ENCODE measurements at regions not wholly inside any gene's neighbourhood (a gene's known extent, or its start where the extent isn't known, plus 50 kb on each side); places are given as distances from the start of the nearest gene placed in this dataset.

- Histone ChIP-seq H3K27me3 (replicated peaks in 1 of 4; ENCODE audit: control insufficient read depth in 3 of 4, extremely low read depth in 1 of 4, insufficient read depth in 3 of 4, low read length in 3 of 4) (no peaks in the 10 kb centered on the region), H4K8ac (ENCODE audit: extremely low read depth, insufficient read depth, low read length) (no peak overlapping the region), H3K18ac (ENCODE audit: extremely low read depth, low read length) (no peak overlapping the region), H3K4me2 (ENCODE audit: insufficient read depth in 1 of 2, low read depth in 2 of 2, low read length in 2 of 2) (no peak overlapping the region), H2BK15ac (ENCODE audit: low read length) (no peak overlapping the region), H2AFZ (ENCODE audit: low read length) (no peak overlapping the region), H3K14ac (ENCODE audit: insufficient read length) (no peak overlapping the region), H3K27ac (ENCODE audit: low read depth, low read length) (no peak overlapping the region), H3K56ac (replicated peaks; ENCODE audit: insufficient read length, low read depth, low read length) (no peak overlapping the region), H3K4me1 (replicated peaks in 1 of 4; ENCODE audit: control insufficient read depth in 3 of 4, insufficient read depth in 4 of 4, low read length in 3 of 4) (peaks cover 0 to 2% (median 0%) of the 10 kb centered on the region in 4 experiments; a peak in 1 of 7 replicates), H3K9ac (replicated peaks in 1 of 4; ENCODE audit: extremely low read depth in 1 of 4, low read depth in 3 of 4, low read length in 3 of 4) (no peak overlapping the region), H2BK5ac (ENCODE audit: low read depth, low read length) (no peak overlapping the region), H4K20me1 (replicated peaks in 1 of 2; ENCODE audit: control insufficient read depth in 1 of 2, insufficient read depth in 2 of 2, low read length in 2 of 2) (no peaks in the 10 kb centered on the region), H3K79me2 (ENCODE audit: control insufficient read depth in 1 of 2, insufficient read depth in 2 of 2, low read length in 2 of 2) (no peaks in the 10 kb centered on the region), H2AK5ac (ENCODE audit: low read depth, low read length) (no peak overlapping the region), H2BK20ac (ENCODE audit: low read length) (no peak overlapping the region), H3K4me3 (ENCODE audit: extremely low read depth in 1 of 4, insufficient read depth in 2 of 4, low read depth in 3 of 4, low read length in 4 of 4) (no peak overlapping the region), H3K4ac (replicated peaks; ENCODE audit: insufficient read length, low read depth, low read length) (no peak overlapping the region), H2BK12ac (ENCODE audit: low read depth, low read length) (no peak overlapping the region), H3K36me3 (ENCODE audit: control insufficient read depth in 2 of 4, insufficient read depth in 4 of 4, low read length in 3 of 4) (no peaks in the 10 kb centered on the region), H3K23ac (ENCODE audit: insufficient read length) (no peak overlapping the region), H4K5ac (ENCODE audit: insufficient read length, low read depth, low read length) (no peak overlapping the region), H3K79me1 (ENCODE audit: low read depth, low read length) (no peaks in the 10 kb centered on the region), H3K23me2 (ENCODE audit: low read depth, low read length) (no peaks in the 10 kb centered on the region), H2BK120ac (replicated peaks; ENCODE audit: low read depth, low read length) (no peak overlapping the region), H3K9me3 (ENCODE audit: insufficient read depth in 2 of 2, low read depth in 1 of 2, low read length in 1 of 2) (peaks cover 4% of the 10 kb centered on the region in 2 experiments; a peak in 1 of 4 replicates), H4K91ac (replicated peaks; ENCODE audit: insufficient read length, low read length) (no peak overlapping the region)
- FAIRE-seq: no peak
- DNase-seq (ENCODE audit: low read depth in 1 of 2, low spot score in 2 of 2): no peak
- ChIA-PET CTCF (ENCODE audit: partially characterized antibody) (interaction anchor here (0.7 kb wide), 1 partner anchor 135 kb away, joined by 3 read pairs; no protein-coding TSS in a partner anchor), POLR2A (ENCODE audit: partially characterized antibody) (interaction anchor here (0.7 to 1.7 kb wide), 2 partner anchors 24 to 693 kb away, joined by 3 read pairs; no protein-coding TSS in a partner anchor)
- WGBS, 2 experiments (ENCODE audit: extremely low coverage in 1 of 2, insufficient coverage in 1 of 2, insufficient read length in 1 of 2, insufficient replicate concordance in 2 of 2, low coverage in 1 of 2, low lambda C conversion rate in 2 of 2, missing lambda C conversion rate in 1 of 2): 81% methylated on average over 3 of the region's 3 CpGs; no CpG with 5 or more reads in 1 of the 2 experiments
- TF ChIP-seq TBP (IDR thresholded peaks at IDR 0.05; ENCODE audit: low read depth, low read length) (no peak), RAD21 (IDR thresholded peaks at IDR 0.05 in 1 of 2, conservative IDR thresholded peaks at IDR 0.05 in 1 of 2; ENCODE audit: low read depth in 2 of 2, low read length in 2 of 2) (no peak)
Observed at GRCh38 chr11:69406060-69406459, 75.4 kb upstream of the LINC01488 start.

All from H1 (cell line).